GM12878 (cell line): ENCODE measurements at regions not wholly inside any gene's neighbourhood (a gene's known extent, or its start where the extent isn't known, plus 50 kb on each side); places are given as distances from the start of the nearest gene placed in this dataset.

Experiments
- ATAC-seq: fragments of 200-7000 bp; cut with Tn5 transposase; 3 replicates; pipeline ENCODE4 v1.9.1; 2020; ENCODE audit warnings: mild to moderate bottlenecking, moderate library complexity
- BruUV-seq: library from RNA; stranded (reverse); fragments of 400-500 nt; replicated peaks from 2 replicates; lab custom pipeline; 2021; lab: Mats Ljungman, UMichigan
- CTCF ChIA-PET: fragments of 300-600 bp; sonication (Branson Sonifier 250); formaldehyde crosslinking; extraction: SDS; loops from one replicate; lab custom pipeline; 2021; ENCODE audit warnings: inconsistent platforms; lab: Yijun Ruan, JAX
- POLR2A ChIA-PET: fragments of 350-600 bp; formaldehyde crosslinking; extraction: SDS; loops from one replicate; lab custom pipeline; 2021; ENCODE audit warnings: inconsistent platforms; lab: Charles Lee
- RAD21 ChIA-PET: fragments of 300-600 bp; sonication (Branson Sonifier 250); formaldehyde crosslinking; loops from one replicate; lab custom pipeline; 2023; ENCODE audit warnings: antibody characterized with exemption; ENCODE audit not compliant: unreplicated experiment; lab: Charles Lee
- SMC1A ChIA-PET: fragments of 300-600 bp; sonication (Branson Sonifier 250); formaldehyde crosslinking; loops from one replicate; lab custom pipeline; 2023; ENCODE audit not compliant: unreplicated experiment, uncharacterized antibody; lab: Charles Lee
- DNase-seq: peaks from one replicate; pipeline ENCODE4 v3.0.0-alpha.2; 2011; ENCODE audit warnings: low read depth, low spot score
- FAIRE-seq: peaks from 3 replicates; lab custom pipeline; 2011; peaks lifted over from hg19 to GRCh38; lab: Jason Lieb, UNC
- H2AFZ ChIP-seq: 2 replicates; pipeline ENCODE4 v1.6.0; 2011; ENCODE audit warnings: low read depth, low read length, control low read depth; ENCODE audit not compliant: control insufficient read depth
- H3K27ac ChIP-seq: 2 replicates; pipeline ENCODE4 v1.5.1; 2011; ENCODE audit warnings: control low read depth; ENCODE audit not compliant: control insufficient read depth, insufficient read depth
- H3K27me3 ChIP-seq, 2 experiments: replicated peaks in 1 of 2; 2 replicates each; pipeline versions ENCODE4 v1.6.0 to v1.6.1; 2011; ENCODE audit warnings: low read length in 1 of 2; ENCODE audit not compliant: control insufficient read depth in 2 of 2, insufficient read depth in 2 of 2
- H3K36me3 ChIP-seq, 2 experiments: 2 replicates each; pipeline ENCODE4 v1.5.1; 2011; ENCODE audit warnings: low read length in 1 of 2; ENCODE audit not compliant: control insufficient read depth in 2 of 2, insufficient read depth in 2 of 2
- H3K4me1 ChIP-seq: 2 replicates; pipeline ENCODE4 v1.6.1; 2011; ENCODE audit warnings: mild to moderate bottlenecking, low read length, moderate library complexity, mixed read lengths; ENCODE audit not compliant: control insufficient read depth, insufficient read depth
- H3K4me2 ChIP-seq: 2 replicates; pipeline ENCODE4 v1.6.0; 2011; ENCODE audit warnings: control low read depth; ENCODE audit not compliant: control insufficient read depth, insufficient read depth
- H3K4me3 ChIP-seq: fragments of 200-600 bp; sonication (generic); 2 replicates; pipeline ENCODE4 v1.5.1; 2016
- H3K79me2 ChIP-seq: 2 replicates; pipeline ENCODE4 v1.6.0; 2011; ENCODE audit warnings: low read length; ENCODE audit not compliant: control insufficient read depth, insufficient read depth
- H3K9ac ChIP-seq: 2 replicates; pipeline ENCODE4 v1.8.0; 2011; ENCODE audit warnings: low read length, control low read depth, mixed read lengths; ENCODE audit not compliant: control insufficient read depth, insufficient read depth
- H3K9me3 ChIP-seq: replicated peaks from 3 replicates; pipeline ENCODE4 v1.5.1; 2011; ENCODE audit warnings: mild to moderate bottlenecking, low read length; ENCODE audit not compliant: control insufficient read depth, insufficient read depth
- H4K20me1 ChIP-seq: 2 replicates; pipeline ENCODE4 v1.6.0; 2011; ENCODE audit not compliant: control insufficient read depth, insufficient read depth
- ETV6 ChIP-seq, 2 experiments: fragments of 450-650 bp in 1 of 2; IDR thresholded peaks in 1 of 2; conservative IDR thresholded peaks in 1 of 2; 2 replicates each; pipeline ENCODE4 v1.6.1; 2014; ENCODE audit warnings: antibody characterized with exemption in 1 of 2, borderline replicate concordance in 1 of 2, low read depth in 1 of 2, mild to moderate bottlenecking in 1 of 2, moderate library complexity in 1 of 2
- GATAD2B ChIP-seq: fragments of 450-650 bp; conservative IDR thresholded peaks from 2 replicates; pipeline ENCODE4 v1.6.1; 2017; ENCODE audit warnings: low read depth, mild to moderate bottlenecking, moderate library complexity
- MEF2B ChIP-seq: fragments of 450-650 bp; IDR thresholded peaks from 2 replicates; pipeline ENCODE4 v1.6.1; 2018; ENCODE audit warnings: mild to moderate bottlenecking, moderate library complexity; ENCODE audit not compliant: partially characterized antibody, poor library complexity, severe bottlenecking
- POLR2AphosphoS5 ChIP-seq: IDR thresholded peaks from 2 replicates; pipeline ENCODE4 v1.6.1; 2011; ENCODE audit warnings: mild to moderate bottlenecking, low read length, inconsistent platforms
- RAD51 ChIP-seq: fragments of 450-650 bp; IDR thresholded peaks from 2 replicates; pipeline ENCODE4 v1.6.1; 2016; ENCODE audit warnings: moderate library complexity, mild to moderate bottlenecking, inconsistent platforms
- RBBP5 ChIP-seq: fragments of 200-600 bp; sonication (generic); conservative IDR thresholded peaks from 2 replicates; pipeline ENCODE4 v1.6.1; 2016
- RELA ChIP-seq: fragments of 450-650 bp; IDR thresholded peaks from 2 replicates; pipeline ENCODE4 v1.8.0; 2014; ENCODE audit warnings: borderline replicate concordance; ENCODE audit not compliant: partially characterized antibody
- YBX1 ChIP-seq: fragments of 450-650 bp; IDR thresholded peaks from 2 replicates; pipeline ENCODE4 v1.6.1; 2016; ENCODE audit warnings: antibody characterized with exemption
- ZNF24 ChIP-seq: fragments of 450-650 bp; IDR thresholded peaks from 2 replicates; pipeline ENCODE4 v1.6.1; 2017; ENCODE audit warnings: antibody characterized with exemption, mild to moderate bottlenecking
- WGBS: methylation state at CpG from one replicate; pipeline ENCODE4 v1.1.6; 2016; ENCODE audit warnings: low lambda C conversion rate; ENCODE audit not compliant: insufficient replicate concordance, insufficient coverage; ENCODE audit errors: missing lambda C conversion rate; 5-methylcytosine and 5-hydroxymethylcytosine counted together
- in situ Hi-C: fragments of 300-500 bp; cut with MboI; formaldehyde crosslinking; loops from 9 replicates; pipeline ENCODE4 v1.14.3; 2018; ENCODE audit warnings: mixed read lengths
- intact Hi-C: fragments of 100-400 bp; cut with micrococcal nuclease; formaldehyde crosslinking; loops from one replicate; pipeline ENCODE4 v1.14.2; 2022; ENCODE audit not compliant: unreplicated experiment
- TF ChIP-seq, protein P1 (sequence below): fragments of 450-650 bp; IDR thresholded peaks from 2 replicates; pipeline ENCODE4 v1.6.1; 2017; ENCODE audit warnings: mild to moderate bottlenecking
- TF ChIP-seq, protein P2 (sequence below): IDR thresholded peaks from 2 replicates; pipeline ENCODE4 v1.6.1; 2011; ENCODE audit warnings: low read depth, low read length, improper control_type of control experiment, borderline replicate concordance

GRCh38 chr2:220396287-220396686 lies 768.9 kb downstream of the SLC4A3 start:
- intact Hi-C loops (no loop called here), in situ Hi-C loops (no loop called here)
- ATAC-seq (no peak), DNase-seq (no peak), FAIRE-seq (no peak)
- H4K20me1 ChIP-seq: no peaks in the 10 kb centered on the region
- H3K9ac ChIP-seq: no peak overlapping the region
- WGBS: 17% methylated on average over 4 of the region's 4 CpGs
- ChIA-PET CTCF (no interaction called here), POLR2A (no interaction called here), RAD21 (no interaction called here), SMC1A (no interaction called here)
- no peak overlapping the region for H3K4me3 ChIP-seq
- no TSS peak for BruUV-seq
- H2AFZ ChIP-seq: no peak overlapping the region
- H3K4me2 ChIP-seq: no peak overlapping the region
- H3K4me1 ChIP-seq: no peaks in the 10 kb centered on the region
- H3K79me2 ChIP-seq: no peaks in the 10 kb centered on the region
- no peak overlapping the region for H3K27ac ChIP-seq
- no peaks in the 10 kb centered on the region for H3K9me3 ChIP-seq
- TF ChIP-seq MEF2B: no peak
- no peak for TF ChIP-seq RAD51
- TF ChIP-seq GATAD2B: no peak
- TF ChIP-seq YBX1: no peak
- no peak for TF ChIP-seq RBBP5
- no peak for TF ChIP-seq ZNF24
- TF ChIP-seq, protein P1, sequence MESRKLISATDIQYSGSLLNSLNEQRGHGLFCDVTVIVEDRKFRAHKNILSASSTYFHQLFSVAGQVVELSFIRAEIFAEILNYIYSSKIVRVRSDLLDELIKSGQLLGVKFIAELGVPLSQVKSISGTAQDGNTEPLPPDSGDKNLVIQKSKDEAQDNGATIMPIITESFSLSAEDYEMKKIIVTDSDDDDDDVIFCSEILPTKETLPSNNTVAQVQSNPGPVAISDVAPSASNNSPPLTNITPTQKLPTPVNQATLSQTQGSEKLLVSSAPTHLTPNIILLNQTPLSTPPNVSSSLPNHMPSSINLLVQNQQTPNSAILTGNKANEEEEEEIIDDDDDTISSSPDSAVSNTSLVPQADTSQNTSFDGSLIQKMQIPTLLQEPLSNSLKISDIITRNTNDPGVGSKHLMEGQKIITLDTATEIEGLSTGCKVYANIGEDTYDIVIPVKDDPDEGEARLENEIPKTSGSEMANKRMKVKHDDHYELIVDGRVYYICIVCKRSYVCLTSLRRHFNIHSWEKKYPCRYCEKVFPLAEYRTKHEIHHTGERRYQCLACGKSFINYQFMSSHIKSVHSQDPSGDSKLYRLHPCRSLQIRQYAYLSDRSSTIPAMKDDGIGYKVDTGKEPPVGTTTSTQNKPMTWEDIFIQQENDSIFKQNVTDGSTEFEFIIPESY: no peak
- no peak for TF ChIP-seq POLR2AphosphoS5
- TF ChIP-seq RELA: no peak
- TF ChIP-seq ETV6 (conservative IDR thresholded peaks at IDR 0.05 in 1 of 2, IDR thresholded peaks at IDR 0.05 in 1 of 2; ENCODE audit: borderline replicate concordance in 1 of 2, low read depth in 1 of 2): no peak
- TF ChIP-seq, protein P2, sequence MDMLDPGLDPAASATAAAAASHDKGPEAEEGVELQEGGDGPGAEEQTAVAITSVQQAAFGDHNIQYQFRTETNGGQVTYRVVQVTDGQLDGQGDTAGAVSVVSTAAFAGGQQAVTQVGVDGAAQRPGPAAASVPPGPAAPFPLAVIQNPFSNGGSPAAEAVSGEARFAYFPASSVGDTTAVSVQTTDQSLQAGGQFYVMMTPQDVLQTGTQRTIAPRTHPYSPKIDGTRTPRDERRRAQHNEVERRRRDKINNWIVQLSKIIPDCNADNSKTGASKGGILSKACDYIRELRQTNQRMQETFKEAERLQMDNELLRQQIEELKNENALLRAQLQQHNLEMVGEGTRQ: no peak
- H3K36me3 ChIP-seq: no peaks in the 10 kb centered on the region
- no peaks in the 10 kb centered on the region for H3K27me3 ChIP-seq
